ENCODE measurements at regions not wholly inside any gene's neighbourhood (a gene's known extent, or its start where the extent isn't known, plus 50 kb on each side); places are given as distances from the start of the nearest gene placed in this dataset.

DNA sequence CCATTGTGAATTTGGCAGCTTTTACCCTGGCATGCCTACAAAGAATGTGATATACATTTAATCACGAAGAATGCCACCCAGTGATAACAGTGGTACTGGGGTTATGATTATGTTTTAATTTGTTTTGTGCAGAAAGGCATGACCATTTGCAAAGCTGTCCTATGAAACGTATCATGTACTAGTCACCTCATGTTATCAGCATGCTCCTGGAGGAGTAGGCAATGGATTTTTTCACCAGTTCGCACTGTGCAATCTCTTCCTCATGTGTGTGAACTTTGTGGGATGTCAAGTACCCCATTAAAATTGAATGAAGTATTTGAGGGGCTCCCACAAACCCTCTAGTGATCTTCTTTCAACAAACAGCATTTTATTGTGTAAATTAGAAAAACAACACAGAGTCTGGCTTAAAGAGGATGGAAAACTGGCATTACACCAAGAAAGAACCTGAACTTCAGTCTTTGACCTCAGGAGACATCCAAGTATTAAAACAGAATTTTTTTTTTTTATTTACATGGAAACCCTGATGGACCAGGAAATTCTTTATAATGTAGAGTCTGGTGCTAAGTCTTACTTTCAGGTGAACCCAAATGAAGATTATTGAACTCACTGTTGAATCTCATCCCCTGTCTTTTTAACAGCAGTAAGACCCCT, 200.6 kb upstream of the PGRMC2 start:
- no peak for DNase-seq (ENCODE audit: low read depth in 2 of 2)

- no peak for DNase-seq (ENCODE audit: low read depth in 2 of 2)
These were observed 197.3 kb upstream of the PGRMC2 start for GRCh38 chr4:128484896-128485295.

GRCh38 chr4:128483816-128484215, 196.2 kb upstream of the PGRMC2 start:
- no peak for DNase-seq (ENCODE audit: low read depth in 2 of 2)

DNA sequence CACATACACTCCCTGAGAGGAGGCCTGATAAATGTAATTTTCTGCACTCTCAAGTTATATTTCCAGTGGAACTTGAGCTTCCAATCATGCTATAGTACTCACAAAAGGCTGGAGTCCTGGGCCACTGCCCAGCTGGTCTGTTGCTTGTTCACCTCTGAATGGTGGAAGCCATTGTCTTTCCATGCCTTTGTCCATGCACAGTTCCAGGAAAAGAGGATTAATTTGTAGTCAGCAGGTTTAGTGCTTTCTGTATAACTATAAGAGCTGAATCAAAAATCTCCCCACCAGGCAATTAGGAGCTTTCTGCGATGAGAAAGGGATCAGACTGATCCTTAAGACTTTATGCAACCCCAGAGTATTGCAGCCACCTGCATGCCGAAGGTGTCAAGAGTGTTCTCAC, 195.4 kb upstream of the PGRMC2 start:
- no peak for DNase-seq (ENCODE audit: low read depth in 2 of 2)

GRCh38 chr4:128481752-128482480, 194.3 kb upstream of the PGRMC2 start:
- no peak for DNase-seq (ENCODE audit: low read depth in 2 of 2)

DNA sequence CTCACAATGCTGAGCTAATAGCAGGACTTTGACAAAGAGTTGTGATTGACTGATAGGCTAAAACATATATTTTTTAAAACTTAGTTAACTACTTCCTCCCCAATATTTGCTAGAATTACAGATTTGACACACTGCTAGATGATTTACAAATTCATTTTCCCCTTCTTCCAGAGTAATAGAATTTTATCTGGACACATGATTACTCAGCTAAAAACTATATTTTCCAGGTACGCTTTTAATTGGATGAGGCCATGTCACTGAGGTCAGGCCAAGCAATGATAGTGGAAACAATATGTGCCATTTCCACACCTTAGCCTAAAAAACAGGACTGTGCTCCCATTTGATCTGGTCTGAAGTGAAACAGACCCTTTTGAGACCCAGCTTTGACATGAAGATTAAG, 193.3 kb upstream of the PGRMC2 start:
- DNase-seq (ENCODE audit: low read depth in 2 of 2): no peak

DNA sequence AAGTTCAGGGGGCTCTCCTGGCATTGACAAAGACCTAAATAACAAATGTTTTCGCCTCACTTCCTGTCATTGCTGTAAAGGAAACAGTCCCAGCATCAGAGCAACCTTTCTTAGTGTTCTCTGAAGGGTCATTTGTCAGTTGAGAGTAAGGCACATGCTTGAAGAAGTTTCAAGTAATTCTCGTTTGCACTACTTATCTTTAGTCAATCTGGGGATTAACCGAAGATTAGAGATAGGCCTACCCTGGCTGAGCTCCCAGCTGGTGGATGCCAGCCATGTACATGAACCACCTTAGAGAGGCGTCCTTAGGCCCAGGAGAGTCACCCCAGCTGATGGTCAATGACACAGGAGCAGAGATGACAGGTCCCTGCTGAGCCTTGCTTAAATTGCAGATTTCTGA, 189.9 kb upstream of the PGRMC2 start:
- no peak for DNase-seq (ENCODE audit: low read depth in 2 of 2)

GRCh38 chr4:128475597-128475996, 188.0 kb upstream of the PGRMC2 start:
- DNase-seq (ENCODE audit: low read depth in 2 of 2): no peak

- no peak for DNase-seq (ENCODE audit: low read depth in 2 of 2)
These were observed 184.0 kb upstream of the PGRMC2 start for GRCh38 chr4:128471576-128471975.

- no peak for DNase-seq (ENCODE audit: low read depth in 2 of 2)
These were observed 183.0 kb upstream of the PGRMC2 start for GRCh38 chr4:128470492-128471053.

DNA sequence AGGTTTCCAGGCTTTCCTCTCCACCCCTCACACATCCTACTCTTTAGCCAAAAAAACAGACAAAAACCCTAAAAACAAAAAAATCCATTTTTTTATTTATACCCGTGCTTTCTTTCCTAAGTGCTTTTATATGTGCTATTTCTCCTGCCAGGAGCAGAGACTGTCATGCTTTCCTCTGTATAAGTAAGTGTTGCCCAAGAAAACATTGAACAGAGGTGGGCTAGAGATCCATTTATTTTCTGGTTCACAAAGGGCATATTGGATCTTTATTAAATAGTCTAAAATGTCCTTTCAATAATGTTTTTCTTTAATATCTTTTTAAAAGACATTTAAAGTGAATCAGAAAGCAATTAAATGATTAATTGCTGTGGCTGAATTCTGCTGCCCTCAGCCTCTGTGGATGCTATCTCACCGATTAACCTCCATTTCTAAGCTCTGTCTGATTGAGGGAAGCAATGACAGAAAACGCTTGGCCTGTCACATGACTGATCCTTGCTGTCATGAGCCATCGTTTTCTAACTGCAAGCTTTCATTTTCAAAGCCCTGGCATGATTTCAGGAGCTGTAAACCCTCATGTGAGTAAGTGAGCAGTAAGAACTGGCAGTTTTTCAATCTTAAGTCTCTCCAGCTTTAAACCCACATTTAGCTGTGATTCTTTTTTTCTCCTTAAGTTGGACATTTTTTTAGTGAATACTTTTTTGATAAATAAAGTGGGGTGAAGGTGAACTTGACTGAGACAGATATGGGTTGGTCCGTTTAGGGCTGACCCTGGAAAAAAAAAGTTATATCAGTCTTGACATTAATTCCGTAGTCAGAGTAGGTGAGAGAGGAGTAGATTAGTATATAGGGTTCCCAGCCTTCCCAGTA, 180.7 kb upstream of the PGRMC2 start:
- no peak for DNase-seq (ENCODE audit: low read depth in 2 of 2)

- DNase-seq (ENCODE audit: low read depth in 2 of 2): no peak
These were observed 177.9 kb upstream of the PGRMC2 start for GRCh38 chr4:128465523-128465922.

GRCh38 chr4:128463006-128463405, 175.4 kb upstream of the PGRMC2 start:
- DNase-seq (ENCODE audit: low read depth in 2 of 2): no peak

GRCh38 chr4:128462103-128462783, 174.6 kb upstream of the PGRMC2 start:
- no peak for DNase-seq (ENCODE audit: low read depth in 2 of 2)

- no peak for DNase-seq (ENCODE audit: low read depth in 2 of 2)
These were observed 173.9 kb upstream of the PGRMC2 start for GRCh38 chr4:128461291-128462102.

- DNase-seq (ENCODE audit: low read depth in 2 of 2): no peak
These were observed 171.9 kb upstream of the PGRMC2 start for GRCh38 chr4:128459547-128459946.

GRCh38 chr4:128458816-128459215, 171.2 kb upstream of the PGRMC2 start:
- no peak for DNase-seq (ENCODE audit: low read depth in 2 of 2)

- DNase-seq (ENCODE audit: low read depth in 2 of 2): no peak
These were observed 170.1 kb upstream of the PGRMC2 start for GRCh38 chr4:128457726-128458125.

DNA sequence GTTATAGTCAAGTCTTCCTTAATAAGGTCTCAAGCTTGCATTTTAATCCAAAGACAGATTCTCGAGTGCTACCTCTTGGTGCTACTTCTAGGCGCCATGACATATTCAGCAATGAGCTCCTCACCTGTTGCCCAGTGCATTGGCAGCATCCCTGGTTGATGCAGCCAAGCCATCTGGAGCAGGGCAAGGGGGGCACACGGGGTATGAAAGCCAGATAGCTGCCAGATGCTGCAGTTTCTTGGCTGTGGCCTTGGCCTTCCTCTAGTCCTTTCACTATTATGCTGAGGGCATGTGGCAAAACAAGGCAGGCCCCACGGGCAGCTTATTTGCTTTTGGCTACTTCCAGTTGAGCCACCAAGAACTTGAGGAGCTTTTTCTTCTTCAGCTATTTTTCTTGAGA, 168.6 kb upstream of the PGRMC2 start:
- no peak for DNase-seq (ENCODE audit: low read depth in 2 of 2)

DNA sequence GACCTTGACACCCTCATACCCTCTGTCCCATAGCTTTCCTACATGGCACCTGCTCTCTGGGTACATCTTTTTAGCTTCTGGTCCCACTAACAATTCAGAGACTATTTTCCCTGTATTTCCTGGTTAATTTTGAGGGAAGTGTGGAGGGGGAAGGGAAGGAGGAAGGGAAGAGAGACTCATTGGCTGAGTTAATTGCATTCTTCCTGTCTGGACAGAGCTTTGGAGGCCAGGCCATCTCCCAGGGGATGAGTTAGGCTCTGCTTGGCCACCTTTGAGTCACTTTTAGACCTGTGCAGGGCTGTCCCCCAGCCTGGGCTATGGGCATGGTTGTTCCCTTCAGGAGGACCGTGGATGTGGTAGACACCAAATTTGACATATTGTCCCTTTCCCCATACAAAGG, 167.9 kb upstream of the PGRMC2 start:
- no peak for DNase-seq (ENCODE audit: low read depth in 2 of 2)

DNA sequence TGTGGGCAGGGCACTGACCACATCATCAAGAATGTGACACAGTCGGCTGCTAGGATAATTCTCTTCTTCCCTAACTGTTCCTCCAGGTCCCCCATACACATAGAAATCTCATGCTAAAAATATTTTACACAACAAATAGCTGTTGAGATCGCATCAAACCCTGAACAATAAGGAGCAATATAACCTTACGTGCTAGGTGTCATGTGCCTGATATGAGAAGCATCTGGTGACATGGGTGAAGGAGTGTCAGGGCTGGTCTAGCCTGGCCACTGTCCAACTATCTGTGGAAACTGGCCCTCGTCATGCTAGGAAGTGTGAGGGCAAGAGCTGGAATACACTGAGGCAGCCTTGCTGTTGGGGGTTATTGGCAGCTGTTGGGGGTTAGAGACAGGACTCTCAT, 167.3 kb upstream of the PGRMC2 start:
- no peak for DNase-seq (ENCODE audit: low read depth in 2 of 2)

Measured in stimulated activated CD4-positive, alpha-beta T cell treated with anti-CD3 and anti-CD28 coated beads, Interleukin-4, amount 100 ng/mL, for 48 hours (primary cell).